ENCODE measurements at regions not wholly inside any gene's neighbourhood (a gene's known extent, or its start where the extent isn't known, plus 50 kb on each side); places are given as distances from the start of the nearest gene placed in this dataset.

- Histone ChIP-seq H3K4me3 (no peak overlapping the region), H3K36me3 (no peaks in the 10 kb centered on the region), H3K9me3 (no peaks in the 10 kb centered on the region), H3K4me1 (replicated peaks) (no peaks in the 10 kb centered on the region), H3K27me3 (replicated peaks; ENCODE audit: insufficient read depth) (no peaks in the 10 kb centered on the region), H3K27ac (no peak overlapping the region)
- no peak for DNase-seq (ENCODE audit: low spot score)
- TF ChIP-seq CTCF (IDR thresholded peaks at IDR 0.05) (no peak), POLR2AphosphoS5 (IDR thresholded peaks at IDR 0.05) (no peak), POLR2A (IDR thresholded peaks at IDR 0.05) (no peak)
- intact Hi-C loops (cut with DNase I) = no loop called here
Measured at GRCh38 chr1:55413286-55413685, 198.1 kb upstream of the USP24 start.

- H3K4me1 ChIP-seq (replicated peaks) = no peaks in the 10 kb centered on the region
- no peak for DNase-seq (ENCODE audit: low spot score)
- intact Hi-C loops (cut with DNase I) = no loop called here
- TF ChIP-seq POLR2A (IDR thresholded peaks at IDR 0.05) (no peak), POLR2AphosphoS5 (IDR thresholded peaks at IDR 0.05) (no peak), CTCF (IDR thresholded peaks at IDR 0.05) (no peak)
- H3K27me3 ChIP-seq (replicated peaks; ENCODE audit: insufficient read depth) = no peaks in the 10 kb centered on the region
- no peak overlapping the region for H3K4me3 ChIP-seq
- no peaks in the 10 kb centered on the region for H3K9me3 ChIP-seq
- H3K27ac ChIP-seq = no peak overlapping the region
- H3K36me3 ChIP-seq = no peaks in the 10 kb centered on the region
- 84% methylated on average over 2 of the region's 2 CpGs for WGBS
Measured at GRCh38 chr1:55412060-55412459, 196.9 kb upstream of the USP24 start.

GRCh38 chr1:55402671-55403464 is 187.7 kb upstream of the USP24 start:
- intact Hi-C loops (cut with DNase I) = no loop called here
- 94% methylated on average over 2 of the region's 2 CpGs for WGBS
- DNase-seq (ENCODE audit: low spot score) = no peak
- Histone ChIP-seq H3K27ac (no peak overlapping the region), H3K4me1 (replicated peaks) (no peaks in the 10 kb centered on the region), H3K27me3 (replicated peaks; ENCODE audit: insufficient read depth) (no peaks in the 10 kb centered on the region), H3K9me3 (no peaks in the 10 kb centered on the region), H3K4me3 (no peak overlapping the region), H3K36me3 (no peaks in the 10 kb centered on the region)
- no peak for TF ChIP-seq CTCF (IDR thresholded peaks at IDR 0.05)
- no peak for TF ChIP-seq POLR2A (IDR thresholded peaks at IDR 0.05)
- TF ChIP-seq POLR2AphosphoS5 (IDR thresholded peaks at IDR 0.05) = no peak

GRCh38 chr1:55402142-55402541 is 187.0 kb upstream of the USP24 start:
- Histone ChIP-seq H3K4me1 (replicated peaks) (no peaks in the 10 kb centered on the region), H3K36me3 (no peaks in the 10 kb centered on the region), H3K27me3 (replicated peaks; ENCODE audit: insufficient read depth) (no peaks in the 10 kb centered on the region), H3K9me3 (no peaks in the 10 kb centered on the region), H3K27ac (no peak overlapping the region), H3K4me3 (no peak overlapping the region)
- DNase-seq (ENCODE audit: low spot score) = no peak
- intact Hi-C loops (cut with DNase I) = no loop called here
- no peak for TF ChIP-seq POLR2AphosphoS5 (IDR thresholded peaks at IDR 0.05)
- TF ChIP-seq CTCF (IDR thresholded peaks at IDR 0.05) = no peak
- TF ChIP-seq POLR2A (IDR thresholded peaks at IDR 0.05) = no peak
- WGBS = 70% methylated on average over 3 of the region's 3 CpGs

GRCh38 chr1:55400508-55400907 is 185.3 kb upstream of the USP24 start:
- TF ChIP-seq POLR2AphosphoS5 (IDR thresholded peaks at IDR 0.05) (no peak), CTCF (IDR thresholded peaks at IDR 0.05) (no peak), POLR2A (IDR thresholded peaks at IDR 0.05) (no peak)
- no peak overlapping the region for H3K27ac ChIP-seq
- no peak for DNase-seq (ENCODE audit: low spot score)
- no peaks in the 10 kb centered on the region for H3K9me3 ChIP-seq
- H3K4me1 ChIP-seq (replicated peaks) = no peaks in the 10 kb centered on the region
- H3K4me3 ChIP-seq = no peak overlapping the region
- H3K36me3 ChIP-seq = no peaks in the 10 kb centered on the region
- WGBS = 69% methylated on average over 8 of the region's 8 CpGs
- no peaks in the 10 kb centered on the region for H3K27me3 ChIP-seq (replicated peaks; ENCODE audit: insufficient read depth)
- intact Hi-C loops (cut with DNase I) = no loop called here

All from prostate gland (tissue), 2 donors.